ENCODE measurements at regions not wholly inside any gene's neighbourhood (a gene's known extent, or its start where the extent isn't known, plus 50 kb on each side); places are given as distances from the start of the nearest gene placed in this dataset.

GRCh38 chr10:2784766-2785165 is 282.6 kb upstream of the PFKP start:
- no peak for TF ChIP-seq CTCF (IDR thresholded peaks at IDR 0.05)
- TF ChIP-seq EZH2 (IDR thresholded peaks at IDR 0.05; ENCODE audit: borderline replicate concordance, insufficient read depth, low read depth, low read length, poor library complexity, severe bottlenecking), result no peak

All from B cell (primary cell).